Right atrium auricular region (tissue), 2 donors: ENCODE measurements at regions not wholly inside any gene's neighbourhood (a gene's known extent, or its start where the extent isn't known, plus 50 kb on each side); places are given as distances from the start of the nearest gene placed in this dataset.

Source experiments
- DNase-seq: peaks from one replicate; pipeline ENCODE4 v3.0.0-alpha.2; 2019; ENCODE audit warnings: low spot score
- H3K27ac ChIP-seq, 2 donors: fragments of 200-600 bp; sonication (generic); 1 replicate in 1 of 2; 2 replicates in 1 of 2; pipeline ENCODE4 v1.5.1; 2016 to 2019
- H3K27me3 ChIP-seq, 2 donors: fragments of 200-600 bp; sonication (generic); one replicate each; pipeline versions ENCODE4 v1.5.1 to v1.6.0; 2017 to 2019
- H3K36me3 ChIP-seq: fragments of 200-600 bp; sonication (generic); one replicate; pipeline ENCODE4 v1.5.1; 2016
- H3K4me1 ChIP-seq, 2 donors: fragments of 200-600 bp; sonication (generic); one replicate each; pipeline versions ENCODE4 v1.5.1 to v1.6.0; 2017 to 2019
- H3K4me3 ChIP-seq, 2 donors: fragments of 200-600 bp; sonication (generic); 1 replicate in 1 of 2; 2 replicates in 1 of 2; pipeline ENCODE4 v1.5.1; 2017 to 2019; ENCODE audit warnings: mild to moderate bottlenecking in 1 of 2, moderate library complexity in 1 of 2
- H3K9me3 ChIP-seq, 2 donors: fragments of 200-600 bp; sonication (generic); one replicate each; pipeline ENCODE4 v1.5.1; 2019
- TF ChIP-seq, protein P1 (sequence below), 2 donors: fragments of 200-600 bp; sonication (generic); IDR thresholded peaks; one replicate each; pipeline ENCODE4 v1.5.1; 2019; ENCODE audit warnings: antibody characterized with exemption in 2 of 2

- H3K4me1 ChIP-seq: no peaks in the 10 kb centered on the region
- TF ChIP-seq, protein P1, sequence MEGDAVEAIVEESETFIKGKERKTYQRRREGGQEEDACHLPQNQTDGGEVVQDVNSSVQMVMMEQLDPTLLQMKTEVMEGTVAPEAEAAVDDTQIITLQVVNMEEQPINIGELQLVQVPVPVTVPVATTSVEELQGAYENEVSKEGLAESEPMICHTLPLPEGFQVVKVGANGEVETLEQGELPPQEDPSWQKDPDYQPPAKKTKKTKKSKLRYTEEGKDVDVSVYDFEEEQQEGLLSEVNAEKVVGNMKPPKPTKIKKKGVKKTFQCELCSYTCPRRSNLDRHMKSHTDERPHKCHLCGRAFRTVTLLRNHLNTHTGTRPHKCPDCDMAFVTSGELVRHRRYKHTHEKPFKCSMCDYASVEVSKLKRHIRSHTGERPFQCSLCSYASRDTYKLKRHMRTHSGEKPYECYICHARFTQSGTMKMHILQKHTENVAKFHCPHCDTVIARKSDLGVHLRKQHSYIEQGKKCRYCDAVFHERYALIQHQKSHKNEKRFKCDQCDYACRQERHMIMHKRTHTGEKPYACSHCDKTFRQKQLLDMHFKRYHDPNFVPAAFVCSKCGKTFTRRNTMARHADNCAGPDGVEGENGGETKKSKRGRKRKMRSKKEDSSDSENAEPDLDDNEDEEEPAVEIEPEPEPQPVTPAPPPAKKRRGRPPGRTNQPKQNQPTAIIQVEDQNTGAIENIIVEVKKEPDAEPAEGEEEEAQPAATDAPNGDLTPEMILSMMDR (IDR thresholded peaks at IDR 0.05): no peak
- no peaks in the 10 kb centered on the region for H3K9me3 ChIP-seq
- H3K4me3 ChIP-seq: no peak overlapping the region
- H3K36me3 ChIP-seq: no peaks in the 10 kb centered on the region
- no peak for DNase-seq
- H3K27me3 ChIP-seq: no peaks in the 10 kb centered on the region
- H3K27ac ChIP-seq: no peak overlapping the region
These were observed 295.2 kb upstream of the CCDC179 start for GRCh38 chr11:23155503-23155902.

GRCh38 chr11:23164022-23164421, 303.7 kb upstream of the CCDC179 start:
- H3K27ac ChIP-seq: no peak overlapping the region
- H3K36me3 ChIP-seq: no peaks in the 10 kb centered on the region
- DNase-seq: no peak
- no peak overlapping the region for H3K4me3 ChIP-seq
- no peaks in the 10 kb centered on the region for H3K9me3 ChIP-seq
- TF ChIP-seq, protein P1 (IDR thresholded peaks at IDR 0.05): no peak
- no peaks in the 10 kb centered on the region for H3K27me3 ChIP-seq
- H3K4me1 ChIP-seq: no peaks in the 10 kb centered on the region

- no peaks in the 10 kb centered on the region for H3K9me3 ChIP-seq
- H3K27me3 ChIP-seq: no peaks in the 10 kb centered on the region
- no peak overlapping the region for H3K4me3 ChIP-seq
- no peak overlapping the region for H3K27ac ChIP-seq
- TF ChIP-seq, protein P1 (IDR thresholded peaks at IDR 0.05): no peak
- no peaks in the 10 kb centered on the region for H3K36me3 ChIP-seq
- no peak for DNase-seq
- no peaks in the 10 kb centered on the region for H3K4me1 ChIP-seq
These were observed 306.1 kb upstream of the CCDC179 start for GRCh38 chr11:23166376-23166775.

DNA sequence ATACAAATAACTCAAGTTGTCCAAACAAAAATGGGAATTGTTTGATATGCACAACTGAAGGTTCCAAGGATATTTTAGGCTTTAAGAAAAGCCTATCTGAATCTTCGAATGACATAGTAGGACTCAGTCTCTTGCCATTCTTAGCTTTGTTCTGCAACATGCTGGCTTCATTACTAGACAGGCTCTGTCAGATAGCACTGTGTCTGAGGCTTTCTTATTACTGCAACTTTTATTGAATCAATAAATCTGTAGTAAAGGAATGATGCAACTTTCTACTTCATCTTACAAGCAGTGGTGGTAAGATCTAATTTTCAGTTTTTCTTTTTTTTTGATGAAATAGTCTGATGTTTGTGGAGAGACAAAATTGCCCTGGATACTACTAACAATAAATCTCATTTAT, 319.3 kb upstream of the CCDC179 start:
- Histone ChIP-seq H3K27me3 (no peaks in the 10 kb centered on the region), H3K4me1 (no peaks in the 10 kb centered on the region), H3K27ac (no peak overlapping the region), H3K36me3 (no peaks in the 10 kb centered on the region), H3K4me3 (no peak overlapping the region), H3K9me3 (no peaks in the 10 kb centered on the region)
- TF ChIP-seq, protein P1 (IDR thresholded peaks at IDR 0.05): no peak
- DNase-seq: no peak

- H3K27me3 ChIP-seq: no peaks in the 10 kb centered on the region
- no peaks in the 10 kb centered on the region for H3K4me1 ChIP-seq
- H3K9me3 ChIP-seq: no peaks in the 10 kb centered on the region
- H3K36me3 ChIP-seq: no peaks in the 10 kb centered on the region
- no peak overlapping the region for H3K4me3 ChIP-seq
- no peak for DNase-seq
- TF ChIP-seq, protein P1 (IDR thresholded peaks at IDR 0.05): no peak
- no peak overlapping the region for H3K27ac ChIP-seq
These were observed 320.9 kb upstream of the CCDC179 start for GRCh38 chr11:23181022-23181807.

DNA sequence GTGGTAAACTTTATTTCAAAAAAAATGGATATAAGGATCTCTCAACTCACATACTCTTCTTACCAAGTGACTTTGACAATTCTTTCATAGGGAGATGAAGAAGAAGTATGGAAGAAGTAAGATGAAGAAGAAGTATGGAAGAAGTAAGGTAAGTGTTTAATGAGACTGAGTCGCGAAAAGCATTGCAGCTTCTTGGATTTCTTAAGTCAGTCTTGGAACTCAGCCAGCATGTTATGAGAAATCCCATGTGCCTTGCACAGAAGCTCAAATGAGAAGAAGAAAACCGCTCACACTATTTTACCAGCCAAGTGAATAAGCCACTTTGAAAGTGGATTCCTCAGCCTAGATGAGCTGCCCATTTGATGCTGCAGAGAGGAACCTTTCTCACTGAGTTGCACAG, 332.0 kb upstream of the CCDC179 start:
- Histone ChIP-seq H3K27me3 (no peaks in the 10 kb centered on the region), H3K27ac (no peak overlapping the region), H3K36me3 (no peaks in the 10 kb centered on the region), H3K4me1 (no peaks in the 10 kb centered on the region), H3K9me3 (no peaks in the 10 kb centered on the region), H3K4me3 (no peak overlapping the region)
- no peak for DNase-seq
- TF ChIP-seq, protein P1 (IDR thresholded peaks at IDR 0.05): no peak
